HEK293 (cell line): ENCODE measurements at regions not wholly inside any gene's neighbourhood (a gene's known extent, or its start where the extent isn't known, plus 50 kb on each side); places are given as distances from the start of the nearest gene placed in this dataset.

ENCODE experiments used
- BCL11A ChIP-seq: fragments of 450-650 bp; formaldehyde crosslinking; IDR thresholded peaks from 2 replicates; pipeline ENCODE4 v1.5.1; 2016; ENCODE audit warnings: low read depth, missing biosample characterization, missing genetic modification characterization
- SALL2 ChIP-seq: fragments of 450-650 bp; formaldehyde crosslinking; IDR thresholded peaks from 2 replicates; pipeline ENCODE4 v1.5.0; 2017; ENCODE audit warnings: missing biosample characterization, mild to moderate bottlenecking, missing genetic modification characterization, borderline replicate concordance
- ZBTB11 ChIP-seq: fragments of 450-650 bp; formaldehyde crosslinking; conservative IDR thresholded peaks from 2 replicates; pipeline ENCODE4 v1.5.1; 2016; ENCODE audit warnings: low read depth, missing biosample characterization, missing genetic modification characterization
- ZBTB20 ChIP-seq: fragments of 450-650 bp; formaldehyde crosslinking; IDR thresholded peaks from 2 replicates; pipeline ENCODE4 v1.5.1; 2016; ENCODE audit warnings: missing biosample characterization, missing genetic modification characterization
- ZNF24 ChIP-seq: fragments of 450-650 bp; formaldehyde crosslinking; IDR thresholded peaks from 2 replicates; pipeline ENCODE4 v1.5.1; 2016; ENCODE audit warnings: missing biosample characterization, missing genetic modification characterization
- ZNF37A ChIP-seq: fragments of 450-650 bp; IDR thresholded peaks from 2 replicates; pipeline ENCODE4 v1.5.1; 2018; ENCODE audit warnings: missing biosample characterization, missing genetic modification characterization
- ZNF521 ChIP-seq: fragments of 450-650 bp; formaldehyde crosslinking; IDR thresholded peaks from 2 replicates; pipeline ENCODE4 v1.5.1; 2017; ENCODE audit warnings: missing biosample characterization, mild to moderate bottlenecking, missing genetic modification characterization
- ZNF747 ChIP-seq: fragments of 450-650 bp; formaldehyde crosslinking; IDR thresholded peaks from 2 replicates; pipeline ENCODE4 v1.5.1; 2016; ENCODE audit warnings: missing biosample characterization, missing genetic modification characterization
- TF ChIP-seq, protein P1 (sequence below): fragments of 450-650 bp; formaldehyde crosslinking; IDR thresholded peaks from 2 replicates; pipeline ENCODE4 v1.5.1; 2016; ENCODE audit warnings: missing biosample characterization, missing genetic modification characterization
- TF ChIP-seq, protein P2 (sequence below): sonication (generic); formaldehyde crosslinking; IDR thresholded peaks from 2 replicates; pipeline ENCODE4 v1.8.1; 2022; ENCODE audit warnings: mild to moderate bottlenecking, moderate library complexity, missing genetic modification reagents

DNA sequence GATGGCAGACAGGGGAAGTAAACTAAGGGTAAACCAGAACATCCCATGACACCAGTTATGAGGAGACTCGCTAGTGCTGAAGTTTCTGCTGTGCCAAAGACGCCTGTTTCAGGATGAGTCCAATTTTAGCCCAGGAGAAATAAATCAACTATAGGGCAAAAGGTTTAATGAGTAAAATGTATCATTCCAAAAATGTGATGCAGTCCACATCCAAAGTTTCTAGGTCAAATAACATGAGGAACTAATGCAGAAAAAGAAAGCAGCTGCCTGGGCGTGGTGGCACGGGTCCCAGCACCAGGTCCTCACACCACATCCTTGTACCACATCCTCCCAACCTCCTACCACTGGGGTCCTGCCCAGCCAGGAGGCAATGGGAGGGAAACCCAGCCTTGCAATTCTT lies 126.9 kb upstream of the CTAGE1 start:
- TF ChIP-seq BCL11A (tag by site-specific recombination) (no peak), SALL2 (tag by site-specific recombination) (no peak), ZNF521 (tag by site-specific recombination) (no peak), ZBTB11 (tag by site-specific recombination) (no peak), ZNF37A (tag by site-specific recombination) (no peak), ZBTB20 (tag by site-specific recombination) (no peak), ZNF24 (no peak), ZNF747 (tag by site-specific recombination) (no peak)
- TF ChIP-seq, protein P1, sequence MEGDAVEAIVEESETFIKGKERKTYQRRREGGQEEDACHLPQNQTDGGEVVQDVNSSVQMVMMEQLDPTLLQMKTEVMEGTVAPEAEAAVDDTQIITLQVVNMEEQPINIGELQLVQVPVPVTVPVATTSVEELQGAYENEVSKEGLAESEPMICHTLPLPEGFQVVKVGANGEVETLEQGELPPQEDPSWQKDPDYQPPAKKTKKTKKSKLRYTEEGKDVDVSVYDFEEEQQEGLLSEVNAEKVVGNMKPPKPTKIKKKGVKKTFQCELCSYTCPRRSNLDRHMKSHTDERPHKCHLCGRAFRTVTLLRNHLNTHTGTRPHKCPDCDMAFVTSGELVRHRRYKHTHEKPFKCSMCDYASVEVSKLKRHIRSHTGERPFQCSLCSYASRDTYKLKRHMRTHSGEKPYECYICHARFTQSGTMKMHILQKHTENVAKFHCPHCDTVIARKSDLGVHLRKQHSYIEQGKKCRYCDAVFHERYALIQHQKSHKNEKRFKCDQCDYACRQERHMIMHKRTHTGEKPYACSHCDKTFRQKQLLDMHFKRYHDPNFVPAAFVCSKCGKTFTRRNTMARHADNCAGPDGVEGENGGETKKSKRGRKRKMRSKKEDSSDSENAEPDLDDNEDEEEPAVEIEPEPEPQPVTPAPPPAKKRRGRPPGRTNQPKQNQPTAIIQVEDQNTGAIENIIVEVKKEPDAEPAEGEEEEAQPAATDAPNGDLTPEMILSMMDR (tag by site-specific recombination) = no peak
- TF ChIP-seq, protein P2, sequence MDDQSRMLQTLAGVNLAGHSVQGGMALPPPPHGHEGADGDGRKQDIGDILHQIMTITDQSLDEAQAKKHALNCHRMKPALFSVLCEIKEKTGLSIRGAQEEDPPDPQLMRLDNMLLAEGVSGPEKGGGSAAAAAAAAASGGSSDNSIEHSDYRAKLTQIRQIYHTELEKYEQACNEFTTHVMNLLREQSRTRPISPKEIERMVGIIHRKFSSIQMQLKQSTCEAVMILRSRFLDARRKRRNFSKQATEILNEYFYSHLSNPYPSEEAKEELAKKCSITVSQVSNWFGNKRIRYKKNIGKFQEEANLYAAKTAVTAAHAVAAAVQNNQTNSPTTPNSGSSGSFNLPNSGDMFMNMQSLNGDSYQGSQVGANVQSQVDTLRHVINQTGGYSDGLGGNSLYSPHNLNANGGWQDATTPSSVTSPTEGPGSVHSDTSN (CRISPR knock-in tag) = no peak
